ENCODE measurements at regions not wholly inside any gene's neighbourhood (a gene's known extent, or its start where the extent isn't known, plus 50 kb on each side); places are given as distances from the start of the nearest gene placed in this dataset.

DNA sequence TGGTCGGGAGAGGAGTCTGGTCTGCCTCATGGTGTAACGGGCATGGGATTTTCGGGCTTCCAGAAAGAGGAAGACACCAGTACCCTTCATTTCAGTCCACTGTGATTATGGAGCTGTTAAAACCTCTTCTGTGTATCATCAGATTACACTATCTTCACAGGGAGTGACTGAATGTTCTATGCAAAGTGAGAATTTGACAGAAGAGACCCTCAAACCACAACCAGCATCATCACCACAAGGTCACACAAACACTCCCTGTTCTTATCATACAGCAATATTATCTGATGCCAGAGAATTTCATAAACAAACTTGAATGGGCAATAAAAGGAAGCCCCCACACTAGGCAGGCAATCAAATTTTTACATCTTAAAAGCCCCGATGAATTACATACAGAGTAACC is 164.2 kb downstream of the PDGFRA start:
- Histone ChIP-seq H2AFZ (ENCODE audit: low read length) (no peak overlapping the region), H3K36me3 (replicated peaks; ENCODE audit: insufficient read depth, low read length) (no peaks in the 10 kb centered on the region), H3K79me2 (ENCODE audit: low read length) (no peaks in the 10 kb centered on the region), H3K9me3 (replicated peaks; ENCODE audit: insufficient read depth, low read length) (no peaks in the 10 kb centered on the region), H3K4me1 (ENCODE audit: low read length) (no peaks in the 10 kb centered on the region), H3K4me3 (ENCODE audit: low read length) (no peak overlapping the region), H3K27me3 (replicated peaks; ENCODE audit: insufficient read depth, low read length) (no peaks in the 10 kb centered on the region), H3K9me2 (replicated peaks; ENCODE audit: insufficient read depth, low read length) (no peaks in the 10 kb centered on the region), H3K27ac (ENCODE audit: low read length) (no peak overlapping the region), H3K4me2 (ENCODE audit: low read depth, low read length) (no peak overlapping the region), H3K9ac (ENCODE audit: low read length) (no peak overlapping the region), H4K20me1 (ENCODE audit: insufficient read depth, low read length) (no peaks in the 10 kb centered on the region), H3F3A (ENCODE audit: insufficient read depth, low read length) (no peaks in the 10 kb centered on the region)
- TF ChIP-seq, protein P1, sequence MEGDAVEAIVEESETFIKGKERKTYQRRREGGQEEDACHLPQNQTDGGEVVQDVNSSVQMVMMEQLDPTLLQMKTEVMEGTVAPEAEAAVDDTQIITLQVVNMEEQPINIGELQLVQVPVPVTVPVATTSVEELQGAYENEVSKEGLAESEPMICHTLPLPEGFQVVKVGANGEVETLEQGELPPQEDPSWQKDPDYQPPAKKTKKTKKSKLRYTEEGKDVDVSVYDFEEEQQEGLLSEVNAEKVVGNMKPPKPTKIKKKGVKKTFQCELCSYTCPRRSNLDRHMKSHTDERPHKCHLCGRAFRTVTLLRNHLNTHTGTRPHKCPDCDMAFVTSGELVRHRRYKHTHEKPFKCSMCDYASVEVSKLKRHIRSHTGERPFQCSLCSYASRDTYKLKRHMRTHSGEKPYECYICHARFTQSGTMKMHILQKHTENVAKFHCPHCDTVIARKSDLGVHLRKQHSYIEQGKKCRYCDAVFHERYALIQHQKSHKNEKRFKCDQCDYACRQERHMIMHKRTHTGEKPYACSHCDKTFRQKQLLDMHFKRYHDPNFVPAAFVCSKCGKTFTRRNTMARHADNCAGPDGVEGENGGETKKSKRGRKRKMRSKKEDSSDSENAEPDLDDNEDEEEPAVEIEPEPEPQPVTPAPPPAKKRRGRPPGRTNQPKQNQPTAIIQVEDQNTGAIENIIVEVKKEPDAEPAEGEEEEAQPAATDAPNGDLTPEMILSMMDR (IDR thresholded peaks at IDR 0.05; ENCODE audit: low read length): no peak
- TF ChIP-seq EZH2 (optimal IDR thresholded peaks at IDR 0.05; ENCODE audit: low read depth, low read length) (no peak), EZH2phosphoT487 (IDR thresholded peaks at IDR 0.05; ENCODE audit: low read length) (no peak)
- no peak for DNase-seq

DNA sequence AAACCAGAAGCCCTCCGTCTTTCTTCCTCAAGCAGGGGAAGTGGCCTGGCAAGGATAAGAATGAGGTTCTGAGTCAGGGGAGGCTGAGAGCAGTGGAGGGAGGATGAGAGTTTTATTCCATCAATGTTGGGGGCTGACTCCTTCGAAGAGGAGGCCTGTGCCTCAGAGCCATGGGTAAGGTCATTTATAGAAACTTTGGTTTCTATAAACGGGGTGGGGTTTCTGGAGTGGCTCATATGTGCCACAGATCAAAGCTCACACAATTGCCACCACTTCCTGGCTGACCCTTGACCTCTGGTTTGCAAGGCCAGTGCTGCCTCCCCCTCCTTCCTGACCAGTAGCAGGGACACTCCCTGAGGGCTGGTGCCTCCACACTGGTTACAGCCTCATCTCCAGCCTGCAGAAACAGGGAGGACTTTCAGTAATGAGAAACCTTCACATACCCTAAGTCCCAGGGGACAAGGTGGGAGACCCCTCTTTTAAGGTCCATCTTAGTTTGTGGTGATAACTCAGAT is 166.0 kb downstream of the PDGFRA start:
- no peaks in the 10 kb centered on the region for H3K27me3 ChIP-seq (replicated peaks; ENCODE audit: insufficient read depth, low read length)
- no peaks in the 10 kb centered on the region for H3K9me3 ChIP-seq (replicated peaks; ENCODE audit: insufficient read depth, low read length)
- no peak overlapping the region for H2AFZ ChIP-seq (ENCODE audit: low read length)
- H3K4me2 ChIP-seq (ENCODE audit: low read depth, low read length): no peak overlapping the region
- no peaks in the 10 kb centered on the region for H3K4me1 ChIP-seq (ENCODE audit: low read length)
- TF ChIP-seq EZH2 (optimal IDR thresholded peaks at IDR 0.05; ENCODE audit: low read depth, low read length): no peak
- TF ChIP-seq, protein P1 (IDR thresholded peaks at IDR 0.05; ENCODE audit: low read length): no peak
- TF ChIP-seq EZH2phosphoT487 (IDR thresholded peaks at IDR 0.05; ENCODE audit: low read length): no peak
- no peaks in the 10 kb centered on the region for H3K9me2 ChIP-seq (replicated peaks; ENCODE audit: insufficient read depth, low read length)
- H4K20me1 ChIP-seq (ENCODE audit: insufficient read depth, low read length): no peaks in the 10 kb centered on the region
- no peak overlapping the region for H3K27ac ChIP-seq (ENCODE audit: low read length)
- H3K4me3 ChIP-seq (ENCODE audit: low read length): no peak overlapping the region
- H3F3A ChIP-seq (ENCODE audit: insufficient read depth, low read length): no peaks in the 10 kb centered on the region
- no peak for DNase-seq
- H3K79me2 ChIP-seq (ENCODE audit: low read length): no peaks in the 10 kb centered on the region
- no peaks in the 10 kb centered on the region for H3K36me3 ChIP-seq (replicated peaks; ENCODE audit: insufficient read depth, low read length)
- no peak overlapping the region for H3K9ac ChIP-seq (ENCODE audit: low read length)

DNA sequence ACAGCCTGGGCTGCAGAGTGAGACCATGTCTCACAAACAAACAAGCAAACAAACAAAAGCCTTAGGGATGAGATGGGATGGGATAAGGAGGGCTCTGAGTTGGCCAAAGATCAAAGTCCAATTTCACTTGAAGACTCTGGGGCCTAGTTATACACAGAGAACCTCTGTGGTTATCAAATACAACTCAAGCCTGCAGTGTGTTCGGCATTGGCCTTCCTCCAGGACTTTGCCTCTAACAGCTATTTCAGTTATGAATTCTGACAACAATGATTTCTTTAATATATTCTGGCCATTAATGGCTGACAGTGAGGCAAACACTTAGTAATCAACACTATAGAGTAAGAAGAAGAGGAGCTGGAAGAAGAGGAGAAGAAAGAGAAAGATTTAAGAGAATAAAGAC is 171.1 kb downstream of the PDGFRA start:
- no peaks in the 10 kb centered on the region for H4K20me1 ChIP-seq (ENCODE audit: insufficient read depth, low read length)
- no peak overlapping the region for H3K4me3 ChIP-seq (ENCODE audit: low read length)
- H3K27me3 ChIP-seq (replicated peaks; ENCODE audit: insufficient read depth, low read length): no peaks in the 10 kb centered on the region
- no peaks in the 10 kb centered on the region for H3K36me3 ChIP-seq (replicated peaks; ENCODE audit: insufficient read depth, low read length)
- DNase-seq: no peak
- no peak overlapping the region for H2AFZ ChIP-seq (ENCODE audit: low read length)
- H3K4me1 ChIP-seq (ENCODE audit: low read length): no peaks in the 10 kb centered on the region
- H3K9ac ChIP-seq (ENCODE audit: low read length): no peak overlapping the region
- H3K4me2 ChIP-seq (ENCODE audit: low read depth, low read length): no peak overlapping the region
- no peaks in the 10 kb centered on the region for H3F3A ChIP-seq (ENCODE audit: insufficient read depth, low read length)
- TF ChIP-seq EZH2phosphoT487 (IDR thresholded peaks at IDR 0.05; ENCODE audit: low read length): no peak
- TF ChIP-seq EZH2 (optimal IDR thresholded peaks at IDR 0.05; ENCODE audit: low read depth, low read length): no peak
- TF ChIP-seq, protein P1 (IDR thresholded peaks at IDR 0.05; ENCODE audit: low read length): no peak
- no peaks in the 10 kb centered on the region for H3K9me3 ChIP-seq (replicated peaks; ENCODE audit: insufficient read depth, low read length)
- no peaks in the 10 kb centered on the region for H3K9me2 ChIP-seq (replicated peaks; ENCODE audit: insufficient read depth, low read length)
- no peak overlapping the region for H3K27ac ChIP-seq (ENCODE audit: low read length)
- H3K79me2 ChIP-seq (ENCODE audit: low read length): no peaks in the 10 kb centered on the region
